HepG2 (cell line): ENCODE measurements at regions not wholly inside any gene's neighbourhood (a gene's known extent, or its start where the extent isn't known, plus 50 kb on each side); places are given as distances from the start of the nearest gene placed in this dataset.

Experiments used
- ATAC-seq: fragments of 200-7000 bp; cut with Tn5 transposase; 3 replicates; pipeline ENCODE4 v1.9.1; 2020; ENCODE audit warnings: mild to moderate bottlenecking, moderate library complexity
- BruUV-seq: library from RNA; stranded (reverse); fragments of 400-500 nt; replicated peaks from 2 replicates; lab custom pipeline; 2021; lab: Mats Ljungman, UMichigan
- CTCF ChIA-PET: fragments of 300-600 bp; formaldehyde crosslinking; extraction: SDS; loops from one replicate; lab custom pipeline; 2021; ENCODE audit warnings: low total read pairs, inconsistent platforms, low intra/inter-chr PET ratio; lab: Yijun Ruan, JAX
- POLR2A ChIA-PET: fragments of 350-600 bp; sonication (Branson Sonifier 250); formaldehyde crosslinking; loops from one replicate; lab custom pipeline; 2020; ENCODE audit warnings: antibody characterized with exemption, inconsistent platforms; lab: Yijun Ruan, JAX
- DNase-seq: peaks from one replicate; pipeline ENCODE4 v3.0.0-alpha.2; 2015; ENCODE audit warnings: low spot score
- FAIRE-seq: peaks from 3 replicates; lab custom pipeline; 2011; peaks lifted over from hg19 to GRCh38; lab: Jason Lieb, UNC
- H2AFZ ChIP-seq: one replicate; pipeline ENCODE4 v1.6.1; 2011; ENCODE audit warnings: low read length, inconsistent platforms
- H3K27ac ChIP-seq: fragments of 300-600 bp; 3 replicates; pipeline ENCODE4 v1.8.0; 2011; ENCODE audit warnings: mixed run types, mild to moderate bottlenecking, mixed read lengths, low read length, inconsistent platforms; ENCODE audit not compliant: insufficient read depth; ENCODE audit errors: extremely low read length
- H3K27me3 ChIP-seq, 2 experiments: fragments of 200-600 bp in 1 of 2; 2 replicates in 1 of 2; 3 replicates in 1 of 2; pipeline versions ENCODE4 v1.6.0 to v1.8.0; 2011; ENCODE audit warnings: low read length in 2 of 2, mild to moderate bottlenecking in 2 of 2, moderate library complexity in 2 of 2, inconsistent platforms in 1 of 2; ENCODE audit not compliant: insufficient read depth in 2 of 2, control insufficient read depth in 1 of 2
- H3K36me3 ChIP-seq, 2 experiments: fragments of 200-600 bp in 1 of 2; replicated peaks in 1 of 2; 2 replicates in 1 of 2; 3 replicates in 1 of 2; pipeline versions ENCODE4 v1.5.1 to v1.8.0; 2011; ENCODE audit warnings: low read length in 2 of 2, inconsistent platforms in 1 of 2; ENCODE audit not compliant: insufficient read depth in 2 of 2, control insufficient read depth in 1 of 2
- H3K4me1 ChIP-seq: 2 replicates; pipeline ENCODE4 v1.5.1; 2012; ENCODE audit warnings: low read length, inconsistent platforms; ENCODE audit not compliant: insufficient read depth
- H3K4me2 ChIP-seq: 2 replicates; pipeline ENCODE4 v1.6.0; 2011; ENCODE audit warnings: low read depth, low read length, inconsistent platforms
- H3K4me3 ChIP-seq, 3 experiments: fragments of 200-600 bp in 1 of 3; sonication (generic), shearing (Covaris generic) in 1 of 3; replicated peaks in 1 of 3; 2 replicates each; pipeline ENCODE4 v1.5.1; 2011 to 2016; ENCODE audit warnings: low read length in 3 of 3, inconsistent platforms in 2 of 3, low read depth in 2 of 3, mild to moderate bottlenecking in 2 of 3, control low read depth in 1 of 3, mixed read lengths in 1 of 3; ENCODE audit not compliant: insufficient read depth in 1 of 3
- H3K79me2 ChIP-seq: one replicate; pipeline ENCODE4 v1.6.1; 2011; ENCODE audit warnings: low read length, inconsistent platforms; ENCODE audit not compliant: insufficient read depth
- H3K9ac ChIP-seq: 2 replicates; pipeline ENCODE4 v1.6.0; 2011; ENCODE audit warnings: mild to moderate bottlenecking, low read depth, low read length, inconsistent platforms; ENCODE audit not compliant: insufficient read depth
- H3K9me3 ChIP-seq: 2 replicates; pipeline ENCODE4 v1.5.1; 2012; ENCODE audit warnings: mild to moderate bottlenecking, low read length
- H4K20me1 ChIP-seq: 2 replicates; pipeline ENCODE4 v1.6.0; 2011; ENCODE audit warnings: inconsistent platforms, mild to moderate bottlenecking, low read length, moderate library complexity; ENCODE audit not compliant: insufficient read depth
- ERF ChIP-seq: IDR thresholded peaks from 2 replicates; pipeline ENCODE4 v1.6.1; 2018; ENCODE audit warnings: missing biosample characterization, missing genetic modification reagents
- IKZF5 ChIP-seq: IDR thresholded peaks from 2 replicates; pipeline ENCODE4 v1.6.1; 2018; ENCODE audit warnings: missing genetic modification reagents, mild to moderate bottlenecking, missing compliant biosample characterization
- MBD4 ChIP-seq: IDR thresholded peaks from 2 replicates; pipeline ENCODE4 v1.6.1; 2012; ENCODE audit warnings: low read length, inconsistent platforms, borderline replicate concordance
- SP140L ChIP-seq: sonication (generic); formaldehyde crosslinking; IDR thresholded peaks from 2 replicates; pipeline ENCODE4 v1.4.0; 2020; ENCODE audit warnings: missing genetic modification reagents, borderline replicate concordance
- ZNF543 ChIP-seq: sonication (generic); formaldehyde crosslinking; IDR thresholded peaks from 2 replicates; pipeline ENCODE4 v1.4.0; 2020; ENCODE audit warnings: mild to moderate bottlenecking, missing genetic modification reagents
- ZNF678 ChIP-seq: sonication (generic); formaldehyde crosslinking; IDR thresholded peaks from 2 replicates; pipeline ENCODE4 v1.4.0; 2020; ENCODE audit warnings: mild to moderate bottlenecking, missing genetic modification reagents
- WGBS: methylation state at CpG from one replicate; pipeline ENCODE4 v1.1.6; 2017; ENCODE audit warnings: low lambda C conversion rate; 5-methylcytosine and 5-hydroxymethylcytosine counted together
- in situ Hi-C: cut with HindIII; loops from 2 replicates; pipeline ENCODE4 v1.10.0; 2017; ENCODE audit warnings: low pct_unique_long_range_greater_than_20kb; ENCODE audit not compliant: extremely low pct_ligation_motif_present
- intact Hi-C: fragments of 100-400 bp; cut with micrococcal nuclease; formaldehyde crosslinking; loops from one replicate; pipeline ENCODE4 v1.10.0; 2022; ENCODE audit not compliant: unreplicated experiment
- TF ChIP-seq, protein P1 (sequence below): sonication (generic); formaldehyde crosslinking; conservative IDR thresholded peaks from 2 replicates; pipeline ENCODE4 v1.4.0; 2020; ENCODE audit warnings: mild to moderate bottlenecking, missing genetic modification reagents, moderate library complexity

DNA sequence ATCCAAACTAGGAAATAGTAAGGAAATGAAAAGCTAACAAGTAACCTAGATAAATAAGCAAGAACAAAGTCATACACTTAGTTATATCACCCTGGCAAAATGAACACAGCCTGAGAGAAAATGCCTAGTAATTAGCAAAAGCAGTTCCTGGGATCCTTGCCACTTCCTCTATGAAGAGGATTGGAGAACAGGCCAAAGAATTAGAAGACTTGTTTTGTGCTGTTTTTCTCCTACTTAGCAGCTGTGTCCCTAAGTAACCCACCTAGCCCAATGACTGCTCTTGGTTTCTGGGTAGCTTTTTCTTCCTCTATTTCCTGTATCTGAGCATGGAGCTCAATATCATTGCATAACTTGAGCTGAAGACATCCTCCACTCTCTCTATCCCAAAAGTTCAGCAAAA lies 713.9 kb downstream of the ETS1 start (continued):
- TF ChIP-seq, protein P1, sequence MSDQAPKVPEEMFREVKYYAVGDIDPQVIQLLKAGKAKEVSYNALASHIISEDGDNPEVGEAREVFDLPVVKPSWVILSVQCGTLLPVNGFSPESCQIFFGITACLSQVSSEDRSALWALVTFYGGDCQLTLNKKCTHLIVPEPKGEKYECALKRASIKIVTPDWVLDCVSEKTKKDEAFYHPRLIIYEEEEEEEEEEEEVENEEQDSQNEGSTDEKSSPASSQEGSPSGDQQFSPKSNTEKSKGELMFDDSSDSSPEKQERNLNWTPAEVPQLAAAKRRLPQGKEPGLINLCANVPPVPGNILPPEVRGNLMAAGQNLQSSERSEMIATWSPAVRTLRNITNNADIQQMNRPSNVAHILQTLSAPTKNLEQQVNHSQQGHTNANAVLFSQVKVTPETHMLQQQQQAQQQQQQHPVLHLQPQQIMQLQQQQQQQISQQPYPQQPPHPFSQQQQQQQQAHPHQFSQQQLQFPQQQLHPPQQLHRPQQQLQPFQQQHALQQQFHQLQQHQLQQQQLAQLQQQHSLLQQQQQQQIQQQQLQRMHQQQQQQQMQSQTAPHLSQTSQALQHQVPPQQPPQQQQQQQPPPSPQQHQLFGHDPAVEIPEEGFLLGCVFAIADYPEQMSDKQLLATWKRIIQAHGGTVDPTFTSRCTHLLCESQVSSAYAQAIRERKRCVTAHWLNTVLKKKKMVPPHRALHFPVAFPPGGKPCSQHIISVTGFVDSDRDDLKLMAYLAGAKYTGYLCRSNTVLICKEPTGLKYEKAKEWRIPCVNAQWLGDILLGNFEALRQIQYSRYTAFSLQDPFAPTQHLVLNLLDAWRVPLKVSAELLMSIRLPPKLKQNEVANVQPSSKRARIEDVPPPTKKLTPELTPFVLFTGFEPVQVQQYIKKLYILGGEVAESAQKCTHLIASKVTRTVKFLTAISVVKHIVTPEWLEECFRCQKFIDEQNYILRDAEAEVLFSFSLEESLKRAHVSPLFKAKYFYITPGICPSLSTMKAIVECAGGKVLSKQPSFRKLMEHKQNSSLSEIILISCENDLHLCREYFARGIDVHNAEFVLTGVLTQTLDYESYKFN (CRISPR knock-in tag): no peak
- TF ChIP-seq ZNF678 (CRISPR knock-in tag) (no peak), IKZF5 (CRISPR knock-in tag) (no peak), SP140L (CRISPR knock-in tag) (no peak)

DNA sequence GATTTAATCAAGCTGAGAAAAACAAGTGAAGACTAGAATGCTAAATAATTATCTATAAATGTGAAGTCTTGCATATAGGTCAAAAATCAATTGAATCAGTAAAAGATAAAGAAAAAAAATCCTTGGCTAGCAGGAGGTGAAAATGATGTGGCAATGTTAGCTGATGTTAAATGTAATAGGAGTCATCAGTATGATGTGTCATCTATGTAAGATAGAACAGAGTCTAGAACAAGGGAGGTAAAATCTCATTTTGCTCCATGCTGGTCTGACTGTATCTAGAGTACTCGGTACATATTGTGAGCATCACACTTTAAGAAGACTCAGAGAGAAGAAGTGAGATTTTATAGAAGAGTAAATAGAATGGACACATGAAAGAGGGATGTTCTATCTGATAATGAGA lies 721.2 kb downstream of the ETS1 start:
- in situ Hi-C loops: no loop called here
- intact Hi-C loops: no loop called here
- no peaks in the 10 kb centered on the region for H3K4me1 ChIP-seq
- TF ChIP-seq MBD4 (no peak), ERF (no peak), ZNF543 (CRISPR knock-in tag) (no peak)
- FAIRE-seq: no peak
- H3K4me2 ChIP-seq: no peak overlapping the region
- ChIA-PET CTCF (no interaction called here), POLR2A (no interaction called here)
- ATAC-seq: no peak
- peaks cover 54% of the 10 kb centered on the region for H3K9me3 ChIP-seq
- H3K9ac ChIP-seq: no peak overlapping the region
- H3K79me2 ChIP-seq: no peaks in the 10 kb centered on the region
- no peak overlapping the region for H2AFZ ChIP-seq
- no peak overlapping the region for H3K27ac ChIP-seq
- no peak overlapping the region for H3K4me3 ChIP-seq
- H4K20me1 ChIP-seq: no peaks in the 10 kb centered on the region
- H3K36me3 ChIP-seq: no peaks in the 10 kb centered on the region
- no peaks in the 10 kb centered on the region for H3K27me3 ChIP-seq
- no TSS peak for BruUV-seq
- WGBS: 0% methylated on average over 1 of the region's 1 CpG
- no peak for DNase-seq
